GM12872 (cell line): ENCODE measurements at regions not wholly inside any gene's neighbourhood (a gene's known extent, or its start where the extent isn't known, plus 50 kb on each side); places are given as distances from the start of the nearest gene placed in this dataset.

Experiments
- CTCF ChIP-seq: IDR thresholded peaks from 3 replicates; pipeline ENCODE4 v1.5.1; 2011; ENCODE audit warnings: low read depth, mild to moderate bottlenecking, low read length, moderate library complexity; ENCODE audit not compliant: insufficient read depth

GRCh38 chr1:112788561-112788960, 73.4 kb upstream of the PPM1J start:
- TF ChIP-seq CTCF, result no peak

- no peak for TF ChIP-seq CTCF
Measured at GRCh38 chr1:112788054-112788453, 72.9 kb upstream of the PPM1J start.

- no peak for TF ChIP-seq CTCF
Measured at GRCh38 chr1:112783059-112783458, 67.9 kb upstream of the PPM1J start.

- no peak for TF ChIP-seq CTCF
Measured at GRCh38 chr1:112779665-112780526, 64.8 kb upstream of the PPM1J start.

GRCh38 chr1:112778137-112778536, 63.0 kb upstream of the PPM1J start:
- TF ChIP-seq CTCF, result no peak

GRCh38 chr1:112776688-112777087, 61.6 kb upstream of the PPM1J start:
- no peak for TF ChIP-seq CTCF

GRCh38 chr1:112772781-112773180, 57.6 kb upstream of the PPM1J start:
- TF ChIP-seq CTCF, result no peak
